ENCODE measurements at regions not wholly inside any gene's neighbourhood (a gene's known extent, or its start where the extent isn't known, plus 50 kb on each side); places are given as distances from the start of the nearest gene placed in this dataset.
"Not testable (repeated sequence)": the region's sequence is repeated elsewhere in the genome, so short reads cannot be mapped to it uniquely, and the experiment has no call there.

DNA sequence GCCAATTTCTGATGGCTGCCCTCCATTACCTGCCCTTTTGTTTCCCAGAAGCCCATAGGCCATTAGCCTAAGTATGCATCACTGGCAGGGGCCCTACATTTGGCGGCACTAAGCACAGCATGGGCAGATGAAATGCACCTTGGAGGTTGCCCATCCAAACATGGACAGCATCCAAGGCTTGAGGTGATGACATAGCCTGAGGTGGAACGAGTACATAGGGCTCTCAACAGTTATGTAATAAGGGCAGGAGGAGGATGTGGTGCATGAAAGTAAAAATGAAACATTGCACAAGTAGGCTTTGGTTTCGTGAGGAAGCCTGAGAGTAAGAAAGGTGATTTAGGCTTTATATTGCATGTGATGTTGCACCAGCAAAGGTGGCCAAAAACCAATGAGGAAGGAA lies 148.1 kb downstream of the FAM76B start:
- no peak for DNase-seq

DNA sequence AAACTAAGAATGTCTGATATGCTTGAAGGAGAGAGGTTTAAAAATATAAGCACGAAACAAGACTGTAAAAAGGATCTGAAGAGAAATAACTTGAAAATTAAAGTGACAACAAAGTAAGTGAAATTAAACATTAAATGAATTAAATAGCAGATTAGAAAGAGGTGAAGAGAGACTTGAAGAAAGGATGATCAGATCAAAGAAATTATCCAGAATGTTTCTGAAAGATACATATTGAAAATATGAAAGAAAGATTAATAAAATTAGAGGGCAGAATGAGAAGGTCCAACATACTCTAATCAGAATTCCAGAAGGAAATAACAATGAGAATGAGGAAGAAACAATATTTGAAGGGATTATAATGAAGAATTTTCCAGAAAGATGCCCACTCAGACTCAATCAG lies 151.1 kb downstream of the FAM76B start:
- no peak for DNase-seq

DNA sequence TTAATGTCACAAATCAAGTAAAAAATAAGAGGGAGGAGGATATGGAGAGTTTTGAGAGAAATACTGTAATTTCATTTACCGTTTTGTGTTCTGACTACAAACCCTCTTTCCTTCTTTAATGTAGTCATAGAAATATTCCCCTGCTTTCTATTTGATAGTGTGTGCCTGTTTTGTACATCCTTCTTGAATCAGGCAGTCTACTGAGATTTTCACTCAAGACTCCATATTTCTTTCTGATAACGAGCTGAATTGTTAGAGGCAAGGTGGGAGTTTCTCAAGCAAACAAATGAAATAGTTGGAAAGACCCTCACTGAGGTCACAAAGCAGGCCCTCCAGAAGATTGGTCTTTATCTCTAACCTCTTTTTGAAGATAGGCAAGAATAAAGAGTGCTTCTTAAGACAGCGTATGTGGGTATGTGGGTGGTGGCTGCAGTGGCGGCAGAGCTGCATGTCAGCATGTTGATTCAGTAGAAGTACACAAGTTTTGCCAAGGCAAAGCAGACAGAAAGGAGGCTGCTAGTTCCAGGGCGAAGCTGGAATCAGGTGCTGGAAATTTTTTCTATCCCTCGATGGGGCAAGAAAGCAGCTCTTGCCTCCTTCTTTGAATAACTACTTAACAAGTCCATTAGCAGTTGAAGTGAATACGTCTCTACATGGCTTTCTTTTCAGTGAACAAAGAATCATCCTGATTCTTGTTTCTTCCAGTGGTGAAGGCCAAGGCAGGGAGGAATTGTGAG lies 164.2 kb downstream of the FAM76B start:
- no peak for DNase-seq

DNA sequence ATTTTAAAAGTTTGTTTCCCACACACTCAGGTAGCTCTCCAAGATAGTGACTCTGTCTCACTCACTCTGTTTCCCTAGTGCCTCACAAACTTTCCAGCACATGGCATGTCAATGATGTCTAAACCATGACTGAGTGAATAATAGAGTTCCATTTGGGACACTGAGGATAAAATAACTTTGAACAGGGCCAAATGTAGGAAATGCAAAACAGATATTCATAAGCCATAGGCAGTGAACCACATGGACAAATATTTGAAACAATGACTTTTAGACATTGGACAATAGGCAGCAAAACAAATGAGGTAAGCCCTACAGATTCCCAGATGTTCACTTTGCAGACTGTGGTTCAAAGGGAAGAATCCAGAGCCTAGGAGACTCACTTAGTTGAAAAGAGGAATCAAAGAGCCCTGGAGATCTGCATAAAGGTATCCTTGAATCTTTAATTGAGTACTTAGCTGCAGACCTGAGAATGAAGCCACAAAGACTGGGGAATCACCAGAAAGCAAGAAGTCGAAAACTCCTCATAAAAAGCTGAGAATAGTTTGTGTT lies 173.3 kb downstream of the FAM76B start:
- DNase-seq = no peak

DNA sequence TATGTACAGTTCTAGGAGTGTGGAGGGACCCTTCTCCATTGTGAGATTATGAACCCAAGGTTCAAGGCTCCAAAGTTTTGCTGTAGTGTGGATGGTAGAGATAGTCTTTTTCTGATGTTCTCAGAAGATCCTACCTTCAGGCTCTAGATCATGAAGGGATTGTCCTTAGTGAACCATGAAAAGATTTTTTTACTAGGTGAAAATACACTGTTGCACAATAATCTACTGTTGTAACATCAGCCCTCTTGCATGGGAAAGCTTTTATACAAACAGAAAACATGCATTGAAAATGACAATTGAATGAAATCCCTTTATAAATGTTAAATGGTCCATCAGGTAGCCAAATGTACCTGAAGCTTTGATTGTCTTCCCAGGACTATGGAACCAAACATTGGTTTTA lies 177.8 kb downstream of the FAM76B start:
- DNase-seq = no peak

DNA sequence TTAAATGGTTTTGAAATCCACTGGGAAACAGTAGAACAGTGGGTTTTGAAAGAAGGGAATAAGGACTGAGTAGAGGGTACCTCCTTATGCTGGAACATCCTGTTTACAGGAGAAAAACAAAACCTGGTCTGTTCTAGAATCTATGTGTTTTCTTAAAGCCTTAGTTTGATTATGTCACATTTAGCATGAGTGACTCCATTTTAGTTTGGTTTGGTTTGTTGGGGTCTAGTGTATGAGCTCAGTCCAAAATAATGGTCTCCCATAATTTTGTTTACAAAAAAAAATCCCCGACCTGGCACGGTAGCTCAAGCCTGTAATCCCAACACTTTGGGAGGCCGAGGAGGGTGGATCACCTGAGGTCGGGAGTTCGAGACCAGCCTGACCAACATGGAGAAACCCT lies 179.4 kb downstream of the FAM76B start:
- DNase-seq = not testable (repeated sequence)

DNA sequence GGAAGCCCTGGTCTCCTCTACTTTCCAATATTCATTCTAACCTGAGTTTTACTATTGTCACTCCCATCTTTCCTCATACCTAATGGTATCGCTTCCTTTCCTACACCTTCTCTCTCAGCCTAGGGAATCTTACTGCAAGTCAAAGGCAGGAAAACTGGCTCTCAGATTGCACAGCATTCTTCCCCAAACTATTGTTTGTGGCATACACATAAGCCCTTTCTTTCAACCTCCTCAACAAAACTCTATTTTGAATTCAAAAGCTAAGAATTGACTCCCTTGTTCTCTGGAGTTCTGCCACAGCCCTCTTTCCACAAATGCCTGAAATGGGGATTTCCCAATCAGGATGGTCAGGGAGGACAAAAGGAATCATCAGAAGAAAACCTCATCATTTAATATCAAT lies 181.5 kb downstream of the FAM76B start:
- no peak for DNase-seq

DNA sequence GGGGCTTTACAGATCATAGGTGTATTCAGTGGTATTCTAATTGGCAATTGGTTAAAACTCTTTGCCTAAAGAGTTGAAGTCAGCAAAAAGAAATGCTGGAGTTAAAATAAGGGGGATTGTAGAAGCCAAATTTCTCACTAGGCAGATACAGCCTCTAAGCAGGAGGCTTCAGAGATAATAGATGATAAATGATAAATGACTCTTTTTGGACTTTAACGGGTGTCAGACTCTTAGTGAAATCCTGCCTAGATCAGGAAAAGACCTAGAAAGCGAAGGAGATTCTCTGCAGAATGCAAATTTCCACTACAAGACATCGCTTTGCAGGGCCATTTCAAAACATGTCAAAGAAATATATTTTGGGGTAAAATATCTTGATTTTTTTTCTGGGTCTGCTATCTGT lies 182.8 kb downstream of the FAM76B start:
- no peak for DNase-seq

DNA sequence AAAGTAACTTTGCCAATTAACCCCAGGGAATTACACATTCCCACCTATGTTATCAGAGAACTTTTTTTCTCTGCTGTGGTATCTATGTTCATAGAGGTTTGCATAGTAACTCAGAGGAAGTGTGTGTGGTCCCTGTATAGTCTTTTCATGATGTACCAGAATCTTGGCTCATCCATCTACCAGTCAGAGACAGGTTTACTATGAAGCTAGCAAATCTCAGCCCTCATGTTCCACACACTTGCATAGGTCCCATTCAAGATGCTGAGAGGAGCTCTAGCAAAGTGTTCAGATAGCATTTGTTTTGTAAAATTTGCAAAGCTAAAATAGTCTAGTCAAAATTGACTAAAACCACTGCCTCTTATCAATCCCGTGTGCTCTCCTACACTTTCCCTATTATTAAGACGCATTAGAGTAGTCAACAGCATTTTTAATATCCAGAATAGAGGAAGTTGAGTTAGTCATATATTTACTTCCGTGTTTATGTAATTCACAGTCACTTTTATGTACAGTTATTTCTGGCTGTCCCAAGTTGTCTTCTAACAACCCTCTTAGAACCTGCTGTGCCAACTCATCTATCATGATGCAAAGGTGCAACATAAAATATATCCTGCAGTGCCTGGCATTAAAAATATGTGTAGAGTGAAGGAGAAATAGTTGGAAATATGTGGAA lies 184.2 kb downstream of the FAM76B start:
- no peak for DNase-seq

DNA sequence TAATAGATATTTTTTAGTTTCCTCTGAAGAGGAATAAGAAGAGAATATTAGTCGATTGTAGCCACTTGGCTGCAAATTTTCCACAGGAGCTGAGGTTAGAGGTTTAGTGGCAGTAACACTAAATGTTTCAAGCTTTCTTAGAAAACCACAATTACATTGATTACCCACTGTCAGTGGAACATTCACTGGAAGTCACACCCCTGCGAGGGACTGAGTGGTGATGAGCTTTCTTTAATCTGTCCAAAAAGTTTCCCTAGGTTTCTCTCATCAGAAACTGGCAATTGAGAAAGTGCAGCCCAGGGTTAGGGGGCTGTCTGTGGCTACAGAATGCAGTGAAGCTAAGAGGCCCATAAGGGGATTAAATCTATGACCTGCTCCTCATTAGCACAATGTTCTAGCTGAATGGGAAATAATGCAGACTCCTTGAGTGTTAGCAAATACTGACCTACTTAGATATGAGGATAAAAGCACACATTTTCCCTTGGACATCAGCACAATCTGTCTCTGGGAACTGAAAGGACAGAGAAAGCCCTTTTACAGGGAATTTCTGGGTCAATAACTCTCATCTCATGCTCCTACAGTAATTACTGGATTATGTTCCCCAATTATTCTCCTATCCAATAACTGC lies 189.5 kb downstream of the FAM76B start:
- DNase-seq = no peak

DNA sequence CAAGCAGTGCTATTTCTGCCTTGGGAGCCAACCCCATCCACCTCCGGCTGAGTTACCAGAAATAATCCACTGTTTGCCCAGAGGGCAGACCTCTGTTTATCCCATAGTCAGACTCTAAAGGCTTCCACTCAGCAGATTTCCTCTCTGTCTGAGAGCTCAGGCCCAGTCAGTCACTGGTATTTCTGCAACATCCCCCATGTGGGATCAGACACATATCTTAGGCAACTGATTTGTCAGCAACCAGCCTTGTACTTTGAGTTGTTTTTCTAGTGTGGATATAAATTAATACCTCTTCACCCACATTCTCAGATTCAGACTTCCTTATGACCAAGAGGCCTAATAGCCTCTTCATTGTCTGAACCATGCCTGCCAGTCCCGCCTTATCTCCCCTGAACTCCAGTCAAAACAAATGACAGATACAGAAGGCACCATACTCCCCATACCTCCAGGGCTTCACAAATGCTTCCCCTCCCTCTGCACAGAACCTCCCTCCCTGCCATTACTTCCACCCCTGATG lies 193.6 kb downstream of the FAM76B start:
- no peak for DNase-seq

DNA sequence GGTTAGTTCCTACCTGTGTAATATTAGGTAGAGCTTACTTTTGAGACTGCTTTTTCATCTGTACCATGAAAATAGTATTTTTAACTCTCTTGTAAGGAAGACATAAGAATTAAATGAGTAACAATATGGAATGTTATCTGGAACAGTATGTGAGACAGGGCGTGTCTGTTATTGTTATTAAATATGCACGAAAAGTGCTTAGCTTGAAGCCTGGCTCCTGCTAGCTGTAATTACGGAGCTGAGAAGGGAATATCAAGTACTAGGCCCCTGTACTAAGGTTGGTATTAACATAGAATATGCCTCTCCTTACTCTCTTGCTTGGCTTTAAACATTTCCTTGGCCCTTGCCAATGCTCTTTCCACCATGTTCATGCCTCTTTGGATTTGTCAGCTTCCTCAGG lies 194.0 kb downstream of the FAM76B start:
- no peak for DNase-seq

DNA sequence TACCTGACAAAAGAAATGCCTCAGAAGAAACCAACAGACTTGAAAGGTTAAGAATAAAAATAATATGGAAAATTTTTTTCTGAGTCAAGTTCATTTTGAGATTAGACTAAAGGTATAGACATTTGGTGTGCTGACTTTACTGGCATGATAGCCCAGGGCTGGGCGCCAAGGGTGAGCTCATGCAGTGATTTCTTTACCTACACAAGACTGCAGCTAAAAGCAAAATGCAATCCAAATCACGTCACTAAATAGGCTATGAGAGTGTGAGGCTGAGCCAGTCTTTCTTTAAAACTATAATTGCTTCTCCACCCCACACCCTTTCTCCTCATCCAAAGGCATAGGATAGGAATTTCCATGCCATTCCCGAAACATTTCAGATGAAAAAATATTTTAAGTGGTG lies 196.5 kb downstream of the FAM76B start:
- no peak for DNase-seq

DNA sequence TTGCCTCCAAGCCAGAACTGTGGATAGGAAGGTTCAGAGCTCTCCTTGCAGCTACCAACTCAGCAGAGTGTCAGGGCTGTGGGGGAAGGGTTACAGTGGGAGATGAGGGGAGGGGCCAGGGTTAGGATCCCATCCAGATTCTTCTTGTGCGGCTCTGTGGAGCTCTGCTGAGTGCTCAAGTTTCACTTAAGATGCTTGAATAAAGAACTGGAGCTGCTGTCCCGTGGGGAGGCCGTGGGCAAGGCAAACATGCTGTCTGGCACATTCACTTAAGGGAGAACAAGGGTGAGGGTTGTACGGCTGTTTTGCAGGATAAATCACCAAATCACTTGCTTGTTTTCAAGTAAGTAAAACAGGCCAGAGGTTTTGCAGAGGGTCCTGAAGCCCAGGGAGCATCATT lies 197.1 kb downstream of the FAM76B start:
- no peak for DNase-seq

DNA sequence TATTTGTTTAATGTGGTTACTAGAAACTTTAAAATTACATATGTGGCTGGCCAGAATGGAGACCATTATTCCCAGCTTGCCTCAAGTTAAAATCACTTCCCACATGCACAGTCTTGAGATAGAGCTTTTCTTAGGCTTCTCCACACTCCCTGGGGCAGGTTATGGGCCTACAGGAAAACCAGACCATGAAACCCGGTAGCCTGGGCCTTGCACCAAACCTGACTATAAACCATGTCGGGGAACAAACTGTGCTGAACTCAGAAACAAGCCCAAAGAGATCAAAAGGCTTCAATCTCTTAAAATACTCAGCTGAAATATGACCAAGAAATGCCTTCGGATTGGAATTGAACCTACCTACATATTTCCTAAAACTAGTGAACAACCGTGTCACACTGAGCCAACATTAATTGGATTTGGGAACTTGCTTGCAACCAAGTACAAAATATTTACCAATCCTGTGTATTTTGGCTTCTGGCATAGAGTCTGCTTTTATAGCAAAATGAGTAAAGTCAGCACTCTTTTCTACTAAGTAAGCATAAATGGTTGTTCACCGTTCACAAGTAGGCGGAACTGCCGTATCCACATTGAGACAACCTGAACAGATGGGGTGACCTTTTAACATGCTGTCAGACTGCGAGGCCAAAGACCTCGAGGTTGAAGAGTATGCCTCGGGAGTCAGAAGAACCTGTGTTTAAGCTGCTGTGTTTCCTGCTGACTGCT lies 199.5 kb downstream of the FAM76B start:
- no peak for DNase-seq

DNA sequence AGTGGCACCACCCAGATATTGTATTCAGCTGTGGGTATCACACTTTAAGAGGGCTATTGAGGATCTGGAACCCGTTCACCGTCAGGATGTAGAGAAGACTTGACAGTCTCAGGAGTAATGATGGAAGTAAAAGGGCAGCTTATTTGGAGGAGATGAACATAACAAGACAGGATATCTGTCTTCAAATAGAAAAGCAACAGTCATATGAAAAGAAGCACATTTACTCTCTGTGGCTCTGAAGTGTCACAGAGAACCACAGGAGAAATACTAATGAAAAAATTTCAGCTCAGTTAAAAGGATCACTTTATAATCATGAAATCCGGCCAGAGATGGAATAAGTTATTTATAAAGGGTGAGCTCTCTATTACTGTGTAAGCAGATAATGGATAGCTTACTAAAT lies 200.8 kb downstream of the FAM76B start:
- no peak for DNase-seq

DNA sequence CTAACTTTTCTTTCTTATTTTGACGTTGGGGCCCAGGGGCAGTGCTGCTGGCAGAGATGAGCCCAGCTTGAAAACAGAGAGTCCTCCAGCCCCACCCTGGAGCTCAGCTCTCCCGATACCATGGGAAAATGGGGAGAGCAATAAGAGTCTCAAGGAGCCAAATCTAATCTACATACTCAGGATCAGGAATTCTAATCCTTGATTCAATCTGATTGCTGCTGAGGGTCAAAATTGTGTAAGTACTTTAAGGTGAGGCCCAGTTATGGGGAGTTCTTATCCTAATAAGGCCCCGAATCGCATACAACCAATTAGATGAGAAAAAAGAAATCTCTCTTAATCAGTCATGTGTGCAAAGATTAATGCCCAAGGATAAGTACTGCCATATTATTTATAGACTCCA lies 202.9 kb downstream of the FAM76B start:
- DNase-seq = no peak

DNA sequence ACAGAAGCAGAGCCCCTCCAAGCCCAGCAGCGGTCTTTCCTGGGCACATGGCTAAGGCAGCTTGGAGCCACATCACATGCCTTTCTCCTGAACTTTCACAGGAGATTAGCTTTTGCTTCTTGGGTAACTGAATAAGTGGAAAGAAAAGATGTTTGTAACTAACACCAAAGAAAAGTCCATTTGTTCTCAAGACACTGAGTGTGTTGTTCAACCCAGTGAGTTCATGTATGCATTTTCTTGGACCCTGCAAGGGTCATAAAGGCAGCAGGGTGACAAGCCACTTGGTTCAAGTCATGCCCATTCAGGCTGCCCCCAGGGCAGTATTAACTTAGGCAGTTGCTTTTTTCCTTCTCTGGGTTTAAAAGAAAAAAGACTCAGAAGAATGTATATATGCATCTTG lies 203.4 kb downstream of the FAM76B start:
- no peak for DNase-seq

DNA sequence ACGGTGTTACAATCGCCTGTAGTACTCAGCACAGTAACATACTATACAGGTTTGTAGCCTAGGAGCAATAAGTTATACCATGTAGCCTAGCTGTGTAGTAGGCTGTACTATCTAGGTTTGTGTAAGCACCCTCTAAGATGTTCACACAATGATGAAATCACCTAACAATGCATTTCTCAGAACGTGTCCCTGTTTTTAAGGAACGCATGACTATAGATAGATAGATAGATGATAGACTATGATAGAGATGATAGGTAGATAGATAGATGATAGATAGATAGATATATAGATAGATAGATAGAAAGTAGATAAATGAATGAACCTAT lies 203.9 kb downstream of the FAM76B start:
- no peak for DNase-seq

DNA sequence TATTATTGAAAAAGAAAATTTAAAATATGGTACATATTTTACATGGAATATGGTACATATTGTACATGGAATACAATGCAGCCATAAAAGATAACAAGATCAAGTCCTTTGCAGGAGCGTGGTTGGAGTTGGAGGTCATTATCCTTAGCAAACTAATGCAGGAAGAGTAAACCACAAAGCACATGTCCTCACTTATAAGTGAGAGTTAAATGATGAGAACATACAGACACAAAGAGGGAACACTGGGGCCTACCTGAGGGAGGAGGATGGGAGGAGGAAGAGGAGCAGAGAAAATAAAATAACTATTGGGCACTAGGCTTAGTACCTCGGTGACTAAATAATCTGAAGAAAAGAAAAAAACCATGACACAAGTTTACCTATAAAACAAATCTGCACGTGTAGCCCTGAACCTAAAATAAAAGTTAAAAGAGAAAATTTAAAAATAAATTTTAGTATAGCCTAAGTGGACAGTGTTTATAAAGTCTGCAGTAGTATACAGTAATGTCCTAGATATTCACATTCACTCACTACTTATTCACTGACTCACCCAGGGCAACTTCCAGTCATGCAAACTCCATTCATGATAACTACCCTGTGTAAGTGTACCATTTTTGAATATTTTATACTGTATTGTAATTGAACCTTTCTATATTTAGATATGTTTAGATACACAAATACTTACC lies 204.4 kb downstream of the FAM76B start:
- DNase-seq = no peak

DNA sequence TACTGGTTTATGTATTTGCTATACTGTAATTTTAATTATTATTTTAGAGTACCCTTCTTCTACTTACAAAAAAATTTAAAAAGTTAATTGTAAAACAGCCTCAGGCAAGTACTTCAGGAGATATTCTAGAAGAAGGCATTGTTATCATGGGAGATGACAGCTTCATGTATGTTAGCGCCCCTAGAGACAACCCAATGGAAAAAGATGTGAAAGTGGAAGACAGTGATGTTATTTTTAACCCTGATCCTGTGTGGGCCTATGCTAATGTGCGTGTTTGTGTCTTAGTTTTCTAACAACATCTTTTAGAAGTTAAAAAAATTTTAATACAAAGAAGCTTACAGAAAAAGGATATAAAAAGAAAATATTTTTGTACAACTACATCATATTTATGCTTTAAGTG lies 205.0 kb downstream of the FAM76B start:
- DNase-seq = no peak

DNA sequence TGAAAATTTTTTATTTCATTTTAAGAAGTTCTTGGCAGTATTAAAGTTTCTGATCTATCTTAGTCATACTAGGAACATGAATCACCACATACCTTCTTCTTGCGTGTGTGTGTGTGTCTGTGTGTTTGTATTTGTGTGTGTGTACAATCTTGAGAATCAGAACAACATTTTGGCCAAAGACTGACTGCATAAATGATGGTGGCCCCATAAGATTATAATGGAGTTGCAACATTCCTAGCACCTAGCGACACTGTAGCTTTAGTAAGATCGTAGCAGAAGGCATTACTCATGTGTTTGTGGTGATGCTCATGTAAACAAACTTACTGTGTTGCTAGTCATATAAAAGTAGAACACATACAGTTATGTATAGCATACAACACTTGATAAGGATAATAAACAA lies 205.4 kb downstream of the FAM76B start:
- DNase-seq = no peak
